H1 (cell line): ENCODE measurements at regions not wholly inside any gene's neighbourhood (a gene's known extent, or its start where the extent isn't known, plus 50 kb on each side); places are given as distances from the start of the nearest gene placed in this dataset.

Experiments
- CTCF ChIA-PET: fragments of 300-600 bp; sonication (Branson Sonifier 250); formaldehyde crosslinking; loops from one replicate; lab custom pipeline; 2021; ENCODE audit not compliant: partially characterized antibody; lab: Charles Lee
- POLR2A ChIA-PET: fragments of 300-600 bp; sonication (Branson Sonifier 250); formaldehyde crosslinking; loops from one replicate; lab custom pipeline; 2021; ENCODE audit warnings: inconsistent platforms; ENCODE audit not compliant: partially characterized antibody; lab: Charles Lee
- DNase-seq, 2 experiments: peaks; one replicate each; pipeline versions ENCODE4 v3.0.0 to v3.0.0-alpha.2; 2010 to 2022; ENCODE audit warnings: low spot score in 2 of 2, low read depth in 1 of 2, mixed read lengths in 1 of 2
- FAIRE-seq: peaks from 2 replicates; lab custom pipeline; 2011; peaks lifted over from hg19 to GRCh38; lab: Jason Lieb, UNC
- H2AFZ ChIP-seq: 2 replicates; pipeline ENCODE4 v1.8.1; 2012; ENCODE audit warnings: low read length, inconsistent platforms
- H2AK5ac ChIP-seq: 2 replicates; pipeline ENCODE4 v1.6.1; 2013; ENCODE audit warnings: low read depth, low read length
- H2BK120ac ChIP-seq: replicated peaks from 2 replicates; pipeline ENCODE3; 2013; ENCODE audit warnings: low read depth, low read length, inconsistent platforms
- H2BK12ac ChIP-seq: 2 replicates; pipeline ENCODE4 v1.6.1; 2013; ENCODE audit warnings: low read depth, low read length
- H2BK15ac ChIP-seq: 2 replicates; pipeline ENCODE4 v1.6.1; 2013; ENCODE audit warnings: low read length
- H2BK20ac ChIP-seq: 2 replicates; pipeline ENCODE4 v1.6.1; 2013; ENCODE audit warnings: low read length
- H2BK5ac ChIP-seq: 2 replicates; pipeline ENCODE4 v1.6.1; 2013; ENCODE audit warnings: low read depth, low read length
- H3K14ac ChIP-seq: 2 replicates; pipeline ENCODE4 v1.6.1; 2013; ENCODE audit warnings: inconsistent platforms; ENCODE audit not compliant: insufficient read length
- H3K18ac ChIP-seq: 2 replicates; pipeline ENCODE4 v1.6.1; 2013; ENCODE audit warnings: low read length; ENCODE audit errors: extremely low read depth
- H3K23ac ChIP-seq: 2 replicates; pipeline ENCODE4 v1.6.1; 2013; ENCODE audit warnings: inconsistent platforms; ENCODE audit not compliant: insufficient read length
- H3K23me2 ChIP-seq: 2 replicates; pipeline ENCODE4 v1.6.1; 2013; ENCODE audit warnings: low read depth, low read length
- H3K27ac ChIP-seq: 2 replicates; pipeline ENCODE4 v1.6.1; 2011; ENCODE audit warnings: low read depth, low read length, inconsistent platforms
- H3K27me3 ChIP-seq, 4 experiments: replicated peaks in 1 of 4; 1 replicate in 1 of 4; 2 replicates in 3 of 4; pipeline versions ENCODE4 v1.6.1 to v1.8.1; 2011 to 2013; ENCODE audit warnings: low read length in 3 of 4, mild to moderate bottlenecking in 3 of 4, inconsistent platforms in 2 of 4, mixed read lengths in 2 of 4, moderate library complexity in 1 of 4; ENCODE audit not compliant: control insufficient read depth in 3 of 4, insufficient read depth in 3 of 4; ENCODE audit errors: extremely low read depth in 1 of 4
- H3K36me3 ChIP-seq, 4 experiments: 2 replicates each; pipeline versions ENCODE4 v1.6.1 to v1.8.1; 2011 to 2013; ENCODE audit warnings: mild to moderate bottlenecking in 4 of 4, low read length in 3 of 4, moderate library complexity in 2 of 4, control low read depth in 1 of 4, inconsistent platforms in 1 of 4; ENCODE audit not compliant: insufficient read depth in 4 of 4, control insufficient read depth in 2 of 4
- H3K4ac ChIP-seq: replicated peaks from 2 replicates; pipeline ENCODE3; 2013; ENCODE audit warnings: low read length, low read depth, mixed read lengths, inconsistent platforms; ENCODE audit not compliant: insufficient read length
- H3K4me1 ChIP-seq, 4 experiments: replicated peaks in 1 of 4; 1 replicate in 1 of 4; 2 replicates in 3 of 4; pipeline versions ENCODE4 v1.6.1 to v1.8.1; 2011 to 2013; ENCODE audit warnings: low read length in 3 of 4, inconsistent platforms in 2 of 4, mixed read lengths in 1 of 4; ENCODE audit not compliant: insufficient read depth in 4 of 4, control insufficient read depth in 3 of 4
- H3K4me2 ChIP-seq, 2 experiments: 2 replicates each; pipeline versions ENCODE4 v1.6.1 to v1.8.1; 2011 to 2013; ENCODE audit warnings: low read depth in 2 of 2, low read length in 2 of 2, control low read depth in 1 of 2, inconsistent platforms in 1 of 2, mild to moderate bottlenecking in 1 of 2; ENCODE audit not compliant: insufficient read depth in 1 of 2
- H3K4me3 ChIP-seq, 4 experiments: fragments of 200-600, 300-600 bp in 1 of 4; sonication (generic), shearing (Covaris generic), sonication (Bioruptor Twin) in 1 of 4; 2 replicates each; pipeline versions ENCODE4 v1.5.1 to v1.8.1; 2011 to 2016; ENCODE audit warnings: low read length in 4 of 4, low read depth in 3 of 4, control low read depth in 2 of 4, inconsistent platforms in 2 of 4, mild to moderate bottlenecking in 2 of 4, mixed read lengths in 1 of 4, moderate library complexity in 1 of 4; ENCODE audit not compliant: insufficient read depth in 2 of 4; ENCODE audit errors: extremely low read depth in 1 of 4
- H3K56ac ChIP-seq: replicated peaks from 2 replicates; pipeline ENCODE3; 2013; ENCODE audit warnings: low read depth, mild to moderate bottlenecking, mixed read lengths, low read length, inconsistent platforms; ENCODE audit not compliant: insufficient read length
- H3K79me1 ChIP-seq: 2 replicates; pipeline ENCODE4 v1.6.1; 2013; ENCODE audit warnings: low read depth, low read length, control low read depth
- H3K79me2 ChIP-seq, 2 experiments: 2 replicates each; pipeline versions ENCODE4 v1.6.1 to v1.8.1; 2012 to 2013; ENCODE audit warnings: low read length in 2 of 2, mild to moderate bottlenecking in 2 of 2, inconsistent platforms in 1 of 2; ENCODE audit not compliant: insufficient read depth in 2 of 2, control insufficient read depth in 1 of 2
- H3K9ac ChIP-seq, 4 experiments: replicated peaks in 1 of 4; 1 replicate in 1 of 4; 2 replicates in 3 of 4; pipeline versions ENCODE4 v1.6.1 to v1.8.1; 2011 to 2013; ENCODE audit warnings: low read depth in 3 of 4, low read length in 3 of 4, control low read depth in 2 of 4, mild to moderate bottlenecking in 2 of 4, moderate library complexity in 2 of 4, inconsistent platforms in 1 of 4; ENCODE audit errors: extremely low read depth in 1 of 4
- H3K9me3 ChIP-seq, 2 experiments: 2 replicates each; pipeline versions ENCODE4 v1.6.1 to v1.8.1; 2012 to 2013; ENCODE audit warnings: mild to moderate bottlenecking in 2 of 2, moderate library complexity in 2 of 2, control low read depth in 1 of 2, inconsistent platforms in 1 of 2, low read depth in 1 of 2, low read length in 1 of 2, mixed read lengths in 1 of 2; ENCODE audit not compliant: insufficient read depth in 2 of 2
- H4K20me1 ChIP-seq, 2 experiments: replicated peaks in 1 of 2; 2 replicates each; pipeline versions ENCODE3 to v1.8.1; 2011 to 2013; ENCODE audit warnings: inconsistent platforms in 2 of 2, low read length in 2 of 2, mild to moderate bottlenecking in 1 of 2; ENCODE audit not compliant: insufficient read depth in 2 of 2, control insufficient read depth in 1 of 2
- H4K5ac ChIP-seq: 2 replicates; pipeline ENCODE4 v1.6.1; 2013; ENCODE audit warnings: low read length, low read depth, mixed read lengths, inconsistent platforms; ENCODE audit not compliant: insufficient read length
- H4K8ac ChIP-seq: 2 replicates; pipeline ENCODE4 v1.8.0; 2013; ENCODE audit warnings: mild to moderate bottlenecking, moderate library complexity, low read length, inconsistent platforms; ENCODE audit not compliant: insufficient read depth; ENCODE audit errors: extremely low read depth
- H4K91ac ChIP-seq: replicated peaks from 2 replicates; pipeline ENCODE3; 2013; ENCODE audit warnings: low read length, mixed read lengths, inconsistent platforms; ENCODE audit not compliant: insufficient read length
- CHD2 ChIP-seq: IDR thresholded peaks from 2 replicates; pipeline ENCODE4 v1.6.1; 2012; ENCODE audit warnings: low read length, improper control_type of control experiment
- FOSL1 ChIP-seq: IDR thresholded peaks from 2 replicates; pipeline ENCODE4 v1.6.1; 2011; ENCODE audit warnings: mild to moderate bottlenecking, low read depth, low read length, moderate library complexity; ENCODE audit not compliant: insufficient read depth
- GABPA ChIP-seq: IDR thresholded peaks from 2 replicates; pipeline ENCODE4 v1.6.1; 2011; ENCODE audit warnings: mild to moderate bottlenecking, low read length, moderate library complexity, borderline replicate concordance; ENCODE audit not compliant: insufficient read depth
- HDAC2 ChIP-seq, 2 experiments: fragments of 300-600 bp in 1 of 2; sonication (generic) in 1 of 2; IDR thresholded peaks; 2 replicates each; pipeline ENCODE4 v1.6.1; 2011 to 2012; ENCODE audit warnings: low read depth in 2 of 2, low read length in 2 of 2, mild to moderate bottlenecking in 2 of 2, moderate library complexity in 2 of 2, borderline replicate concordance in 1 of 2, inconsistent platforms in 1 of 2
- JUN ChIP-seq: IDR thresholded peaks from 2 replicates; pipeline ENCODE4 v1.6.1; 2011; ENCODE audit warnings: low read depth, mild to moderate bottlenecking, improper control_type of control experiment, low read length
- KDM4A ChIP-seq: IDR thresholded peaks from one replicate; pipeline ENCODE4 v1.7.1; 2012; ENCODE audit warnings: low read depth, mild to moderate bottlenecking, moderate library complexity, low read length, inconsistent platforms; ENCODE audit not compliant: severe bottlenecking
- MAFK ChIP-seq: IDR thresholded peaks from 2 replicates; pipeline ENCODE4 v1.6.1; 2012; ENCODE audit warnings: low read depth, mild to moderate bottlenecking, improper control_type of control experiment, low read length
- POLR2AphosphoS5 ChIP-seq: IDR thresholded peaks from 2 replicates; pipeline ENCODE4 v1.6.1; 2011; ENCODE audit warnings: low read depth, low read length
- RBBP5 ChIP-seq: IDR thresholded peaks from 2 replicates; pipeline ENCODE4 v1.7.1; 2012; ENCODE audit warnings: low read depth, mild to moderate bottlenecking, inconsistent platforms, low read length, moderate library complexity, borderline replicate concordance
- RFX5 ChIP-seq: IDR thresholded peaks from 2 replicates; pipeline ENCODE4 v1.6.1; 2011; ENCODE audit warnings: low read depth, low read length, improper control_type of control experiment, borderline replicate concordance
- SIN3A ChIP-seq, 2 experiments: IDR thresholded peaks in 1 of 2; conservative IDR thresholded peaks in 1 of 2; 2 replicates each; pipeline ENCODE4 v1.6.1; 2011 to 2012; ENCODE audit warnings: low read length in 2 of 2, improper control_type of control experiment in 1 of 2, low read depth in 1 of 2, mild to moderate bottlenecking in 1 of 2
- SIX5 ChIP-seq: IDR thresholded peaks from 2 replicates; pipeline ENCODE4 v1.6.1; 2011; ENCODE audit warnings: mild to moderate bottlenecking, low read depth, low read length
- SP2 ChIP-seq: IDR thresholded peaks from 2 replicates; pipeline ENCODE4 v1.6.1; 2012; ENCODE audit warnings: mild to moderate bottlenecking, low read length, inconsistent platforms
- SP4 ChIP-seq: IDR thresholded peaks from 2 replicates; pipeline ENCODE4 v1.6.1; 2012; ENCODE audit warnings: low read length, inconsistent platforms
- TEAD4 ChIP-seq: IDR thresholded peaks from 2 replicates; pipeline ENCODE4 v1.6.1; 2012; ENCODE audit warnings: low read depth, low read length, inconsistent platforms, mixed read lengths
- ZNF274 ChIP-seq: IDR thresholded peaks from 2 replicates; pipeline ENCODE4 v1.7.0; 2012; ENCODE audit warnings: low read length, borderline replicate concordance; ENCODE audit errors: extremely low read depth
- WGBS, 2 experiments: shearing (Covaris generic) in 1 of 2; methylation state at CpG; one replicate each; pipeline versions ENCODE4 v1.1.6 to v1.1.7; 2013 to 2015; ENCODE audit warnings: low lambda C conversion rate in 2 of 2, mixed read lengths in 2 of 2, inconsistent platforms in 1 of 2, low coverage in 1 of 2, missing lambda C conversion rate in 1 of 2; ENCODE audit not compliant: insufficient replicate concordance in 2 of 2, insufficient coverage in 1 of 2, insufficient read length in 1 of 2; ENCODE audit errors: extremely low coverage in 1 of 2, missing lambda C conversion rate in 1 of 2; 5-methylcytosine and 5-hydroxymethylcytosine counted together

DNA sequence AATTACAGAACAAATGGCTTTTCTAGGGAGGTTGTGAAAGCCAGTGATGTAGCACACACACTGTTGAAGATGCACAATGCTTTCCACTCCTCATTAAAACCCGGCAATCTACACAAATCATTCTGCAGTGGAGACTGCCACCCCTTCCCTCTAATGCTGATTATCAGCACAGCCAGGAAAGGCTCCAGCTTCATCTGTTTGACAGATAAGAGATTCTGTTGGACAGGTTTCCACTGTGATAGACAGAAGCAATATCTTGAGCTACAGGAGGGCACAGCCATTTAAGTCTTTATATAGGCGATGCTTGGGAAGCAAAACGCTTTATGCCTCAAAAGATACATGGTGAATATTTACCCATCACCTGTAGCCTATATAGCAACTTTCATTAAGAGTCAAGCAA is 555.6 kb downstream of the GLRX3 start:
- Histone ChIP-seq H3K36me3 (no peaks in the 10 kb centered on the region), H3K14ac (no peak overlapping the region), H2BK120ac (no peak overlapping the region), H4K91ac (no peak overlapping the region), H3K18ac (no peak overlapping the region), H3K4me2 (no peak overlapping the region), H2BK5ac (no peak overlapping the region), H3K23me2 (no peaks in the 10 kb centered on the region), H3K4ac (no peak overlapping the region), H3K27ac (no peak overlapping the region), H2AK5ac (no peak overlapping the region), H3K56ac (no peak overlapping the region), H2BK20ac (no peak overlapping the region), H3K4me1 (no peaks in the 10 kb centered on the region), H3K79me2 (no peaks in the 10 kb centered on the region), H3K9ac (no peak overlapping the region), H3K4me3 (no peak overlapping the region), H3K27me3 (no peaks in the 10 kb centered on the region), H3K23ac (no peak overlapping the region), H2AFZ (no peak overlapping the region), H4K20me1 (no peaks in the 10 kb centered on the region), H2BK15ac (no peak overlapping the region), H4K8ac (no peak overlapping the region), H2BK12ac (no peak overlapping the region), H4K5ac (no peak overlapping the region), H3K9me3 (no peaks in the 10 kb centered on the region), H3K79me1 (no peaks in the 10 kb centered on the region)
- POLR2A ChIA-PET: no interaction called here
- DNase-seq (no peak), FAIRE-seq (no peak)
- TF ChIP-seq KDM4A (no peak), GABPA (no peak), POLR2AphosphoS5 (no peak), SP2 (no peak), TEAD4 (no peak), JUN (no peak), FOSL1 (no peak), ZNF274 (no peak), RBBP5 (no peak), SIX5 (no peak), SP4 (no peak), MAFK (no peak), CHD2 (no peak), RFX5 (no peak), HDAC2 (IDR thresholded peaks at IDR 0.05; ENCODE audit: borderline replicate concordance in 1 of 2, low read depth in 2 of 2, low read length in 2 of 2) (no peak), SIN3A (conservative IDR thresholded peaks at IDR 0.05 in 1 of 2, IDR thresholded peaks at IDR 0.05 in 1 of 2; ENCODE audit: low read depth in 1 of 2, low read length in 2 of 2) (no peak)
- CTCF ChIA-PET: interaction anchor here (0.7 to 1.1 kb wide), 2 partner anchors 16 to 36 kb away, joined by 3 read pairs; no protein-coding TSS in a partner anchor
- WGBS, 2 experiments: 100% methylated on average over 3 of the region's 3 CpGs; no CpG with 5 or more reads in 1 of the 2 experiments
